ENCODE measurements at regions not wholly inside any gene's neighbourhood (a gene's known extent, or its start where the extent isn't known, plus 50 kb on each side); places are given as distances from the start of the nearest gene placed in this dataset.

DNA sequence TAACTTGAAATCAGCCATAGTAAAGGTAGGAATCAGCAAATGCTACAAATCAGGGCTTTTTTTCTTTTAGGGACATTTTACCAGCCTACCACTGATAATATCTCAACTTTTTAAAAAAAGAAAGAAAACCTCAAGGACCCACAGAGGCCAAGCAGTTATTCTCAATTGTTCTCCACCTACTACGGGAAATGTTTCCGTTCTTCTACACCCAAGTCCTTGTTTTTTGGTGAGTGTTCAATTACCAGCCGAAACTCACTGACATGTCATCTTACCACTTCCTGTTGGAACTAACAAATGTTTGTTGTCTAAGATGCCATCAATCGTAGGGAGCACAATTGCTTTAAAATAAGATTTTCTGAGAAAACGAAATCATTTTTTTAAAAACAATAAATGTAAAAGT lies 50.2 kb upstream of the CDK1 start:
- no peak overlapping the region for H3K27ac ChIP-seq
- DNase-seq: no peak
- H3K27me3 ChIP-seq (ENCODE audit: insufficient read depth, low read depth, severe bottlenecking): no peaks in the 10 kb centered on the region
- H3K4me3 ChIP-seq (ENCODE audit: low read depth, low read length): no peak overlapping the region
- no peaks in the 10 kb centered on the region for H3K9me3 ChIP-seq (ENCODE audit: severe bottlenecking)
- no peak for TF ChIP-seq CTCF (IDR thresholded peaks at IDR 0.05; ENCODE audit: low read depth, low read length)
- H3K36me3 ChIP-seq: no peaks in the 10 kb centered on the region

DNA sequence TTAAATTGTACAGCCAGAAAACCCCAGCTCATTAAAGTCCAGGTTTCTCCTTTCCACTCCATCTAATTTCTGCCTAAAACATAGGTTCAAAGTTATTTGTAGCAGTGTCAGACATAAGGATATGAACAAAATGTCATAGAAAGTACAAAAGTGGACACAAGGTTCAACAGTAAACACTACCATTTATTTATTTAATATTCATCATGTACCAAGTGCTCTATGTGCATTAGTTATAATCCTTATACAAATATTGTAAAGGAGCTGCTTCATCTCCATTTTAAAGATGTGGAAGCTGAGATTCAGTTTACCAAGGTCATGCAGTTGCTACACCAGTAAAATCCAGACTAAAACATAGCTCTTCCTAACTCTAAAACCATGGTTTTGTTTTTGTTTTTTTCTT lies 52.0 kb upstream of the CDK1 start:
- Histone ChIP-seq H3K9me3 (ENCODE audit: severe bottlenecking) (no peaks in the 10 kb centered on the region), H3K4me3 (ENCODE audit: low read depth, low read length) (no peak overlapping the region), H3K36me3 (no peaks in the 10 kb centered on the region), H3K27ac (no peak overlapping the region), H3K27me3 (ENCODE audit: insufficient read depth, low read depth, severe bottlenecking) (no peaks in the 10 kb centered on the region)
- no peak for DNase-seq
- no peak for TF ChIP-seq CTCF (IDR thresholded peaks at IDR 0.05; ENCODE audit: low read depth, low read length)

DNA sequence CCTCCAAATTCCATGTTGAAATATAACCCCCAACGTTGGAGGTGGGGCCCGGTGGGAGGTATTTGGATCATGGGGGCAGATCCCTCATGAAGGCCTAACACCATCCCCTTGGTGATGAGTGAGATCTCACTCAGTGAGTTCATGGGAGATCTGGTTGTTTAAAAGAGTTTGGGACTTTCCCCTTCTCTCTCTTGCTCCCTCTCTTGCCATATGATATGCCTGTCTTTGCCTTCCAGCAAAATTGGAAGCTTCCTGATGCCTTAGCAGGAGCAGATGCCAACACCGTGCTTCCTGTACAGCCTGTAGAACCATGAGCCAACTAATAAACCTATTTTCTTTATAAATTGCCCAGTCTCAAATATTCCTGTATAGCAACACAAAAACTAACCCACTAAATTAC lies 55.7 kb upstream of the CDK1 start:
- Histone ChIP-seq H3K9me3 (ENCODE audit: severe bottlenecking) (no peaks in the 10 kb centered on the region), H3K36me3 (no peaks in the 10 kb centered on the region), H3K4me3 (ENCODE audit: low read depth, low read length) (no peak overlapping the region), H3K27me3 (ENCODE audit: insufficient read depth, low read depth, severe bottlenecking) (no peaks in the 10 kb centered on the region), H3K27ac (no peak overlapping the region)
- no peak for TF ChIP-seq CTCF (IDR thresholded peaks at IDR 0.05; ENCODE audit: low read depth, low read length)
- DNase-seq: no peak

GRCh38 chr10:60719721-60720120 lies 58.6 kb upstream of the CDK1 start:
- no peaks in the 10 kb centered on the region for H3K27me3 ChIP-seq (ENCODE audit: insufficient read depth, low read depth, severe bottlenecking)
- H3K36me3 ChIP-seq: no peaks in the 10 kb centered on the region
- TF ChIP-seq CTCF (IDR thresholded peaks at IDR 0.05; ENCODE audit: low read depth, low read length): no peak
- no peak for DNase-seq
- H3K4me3 ChIP-seq (ENCODE audit: low read depth, low read length): no peak overlapping the region
- H3K9me3 ChIP-seq (ENCODE audit: severe bottlenecking): no peaks in the 10 kb centered on the region
- H3K27ac ChIP-seq: no peak overlapping the region

GRCh38 chr10:60718886-60719285 lies 59.4 kb upstream of the CDK1 start:
- no peak for DNase-seq
- H3K9me3 ChIP-seq (ENCODE audit: severe bottlenecking): no peaks in the 10 kb centered on the region
- TF ChIP-seq CTCF (IDR thresholded peaks at IDR 0.05; ENCODE audit: low read depth, low read length): no peak
- H3K4me3 ChIP-seq (ENCODE audit: low read depth, low read length): no peak overlapping the region
- no peaks in the 10 kb centered on the region for H3K27me3 ChIP-seq (ENCODE audit: insufficient read depth, low read depth, severe bottlenecking)
- H3K27ac ChIP-seq: no peak overlapping the region
- H3K36me3 ChIP-seq: no peaks in the 10 kb centered on the region

DNA sequence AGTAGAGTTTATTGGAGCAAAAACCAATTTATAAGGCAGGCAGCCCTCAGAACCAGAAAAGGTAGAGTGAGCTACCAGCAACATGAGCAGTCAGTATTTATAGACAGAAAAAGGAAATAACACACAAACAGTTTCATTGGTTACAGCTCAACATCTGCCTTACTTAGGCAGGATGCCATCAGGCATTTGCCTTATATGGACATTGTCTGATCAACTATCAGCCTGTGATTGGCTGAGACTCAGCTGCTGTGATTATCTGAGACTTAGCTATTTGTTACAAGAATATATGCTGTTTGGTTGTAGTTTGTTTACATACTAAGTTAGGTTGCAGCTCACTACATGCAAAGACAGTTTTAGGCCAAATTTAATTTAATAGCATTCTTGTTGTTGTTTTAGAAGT lies 60.4 kb upstream of the CDK1 start:
- DNase-seq: no peak
- Histone ChIP-seq H3K27ac (no peak overlapping the region), H3K36me3 (no peaks in the 10 kb centered on the region), H3K4me3 (ENCODE audit: low read depth, low read length) (no peak overlapping the region), H3K9me3 (ENCODE audit: severe bottlenecking) (no peaks in the 10 kb centered on the region), H3K27me3 (ENCODE audit: insufficient read depth, low read depth, severe bottlenecking) (no peaks in the 10 kb centered on the region)
- TF ChIP-seq CTCF (IDR thresholded peaks at IDR 0.05; ENCODE audit: low read depth, low read length): no peak
